ENCODE measurements at regions not wholly inside any gene's neighbourhood (a gene's known extent, or its start where the extent isn't known, plus 50 kb on each side); places are given as distances from the start of the nearest gene placed in this dataset.

DNA sequence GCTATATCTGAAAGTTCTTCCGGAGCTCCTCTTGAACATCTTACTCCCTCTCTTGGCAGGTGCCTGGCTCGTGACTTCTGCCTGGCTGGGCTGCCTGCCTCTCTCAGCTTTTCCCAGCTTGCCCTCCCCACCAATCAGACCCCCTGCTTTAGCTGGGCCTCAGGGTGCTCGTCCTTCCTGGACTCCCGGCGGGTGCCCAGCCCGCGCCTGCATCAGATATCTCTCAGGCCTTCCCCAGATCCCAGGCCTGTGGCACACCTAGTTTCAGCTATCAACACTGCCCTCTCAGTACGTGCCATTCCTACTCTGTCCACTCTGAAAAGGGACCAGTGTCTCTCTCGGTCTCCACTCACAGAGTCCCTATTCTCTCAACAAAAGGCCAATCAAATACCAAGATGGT is 96.5 kb upstream of the CLDN14 start:
- ChIA-PET RAD21 (ENCODE audit: low non-redundant PET in 1 of 2, low total read pairs in 2 of 2, uncharacterized antibody in 2 of 2, unreplicated experiment in 2 of 2) (no interaction called here), CTCF (no interaction called here), POLR2A (no interaction called here)
- H3K27me3 ChIP-seq (ENCODE audit: insufficient read depth, low read length): peaks cover 5% of the 10 kb centered on the region; the same call in 1 of the 2 replicates
- intact Hi-C loops (cut with micrococcal nuclease): no loop called here
- no peak overlapping the region for H3K4me2 ChIP-seq (ENCODE audit: low read length)
- H2AFZ ChIP-seq (ENCODE audit: low read depth, low read length, poor library complexity, severe bottlenecking): no peak overlapping the region
- no peaks in the 10 kb centered on the region for H3K4me1 ChIP-seq (ENCODE audit: control insufficient read depth in 1 of 2, insufficient read depth in 2 of 2, low read length in 2 of 2)
- no peaks in the 10 kb centered on the region for H3K36me3 ChIP-seq (ENCODE audit: control insufficient read depth in 1 of 2, insufficient read depth in 2 of 2, low read length in 2 of 2)
- ATAC-seq (no peak), DNase-seq (ENCODE audit: low read depth, low spot score) (no peak)
- no TSS peak for BruUV-seq (replicated peaks)
- TF ChIP-seq RAD21 (IDR thresholded peaks at IDR 0.05; ENCODE audit: low read depth): no peak
- TF ChIP-seq TCF7L2 (IDR thresholded peaks at IDR 0.05; ENCODE audit: borderline replicate concordance, extremely low read depth, insufficient read depth, insufficient read length): no peak
- TF ChIP-seq CEBPB (IDR thresholded peaks at IDR 0.05; ENCODE audit: low read depth): no peak
- TF ChIP-seq, protein P1, sequence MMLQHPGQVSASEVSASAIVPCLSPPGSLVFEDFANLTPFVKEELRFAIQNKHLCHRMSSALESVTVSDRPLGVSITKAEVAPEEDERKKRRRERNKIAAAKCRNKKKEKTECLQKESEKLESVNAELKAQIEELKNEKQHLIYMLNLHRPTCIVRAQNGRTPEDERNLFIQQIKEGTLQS (IDR thresholded peaks at IDR 0.05): no peak
- TF ChIP-seq JUND (IDR thresholded peaks at IDR 0.05): no peak
- H4K20me1 ChIP-seq (ENCODE audit: insufficient read depth): no peaks in the 10 kb centered on the region
- H3K9ac ChIP-seq (ENCODE audit: low read length): no peak overlapping the region
- no peaks in the 10 kb centered on the region for H3K9me2 ChIP-seq (ENCODE audit: insufficient read depth)
- H3K9me3 ChIP-seq (ENCODE audit: control insufficient read depth in 1 of 2, insufficient read depth in 1 of 2, low read depth in 1 of 2, low read length in 2 of 2): no peaks in the 10 kb centered on the region
- H3K4me3 ChIP-seq (replicated peaks in 1 of 2; ENCODE audit: low read depth in 1 of 2, low read length in 2 of 2): no peak overlapping the region
- no peaks in the 10 kb centered on the region for H3K79me2 ChIP-seq (ENCODE audit: insufficient read depth, low read length)
- H3K27ac ChIP-seq (ENCODE audit: low read depth, low read length): no peak overlapping the region

DNA sequence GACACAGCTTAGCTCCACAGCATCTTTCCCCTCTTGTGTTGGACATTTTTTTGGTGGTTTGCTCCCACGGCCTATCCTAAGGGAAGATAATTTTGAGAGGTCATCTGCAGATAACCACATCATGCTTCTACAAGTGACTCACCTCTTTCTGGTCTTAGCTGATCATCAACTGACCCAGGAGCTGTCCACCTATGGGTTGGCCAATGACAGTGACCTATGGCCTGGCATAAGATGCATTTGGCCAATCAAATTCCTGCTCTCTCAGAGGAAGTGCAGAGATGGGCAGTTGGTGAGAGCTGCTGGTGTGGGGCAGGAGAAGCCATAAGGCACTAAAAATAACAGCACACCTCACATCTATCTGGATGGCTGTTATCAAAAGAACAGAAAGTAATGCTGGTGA is 100.0 kb upstream of the CLDN14 start:
- Histone ChIP-seq H3K9me2 (ENCODE audit: insufficient read depth) (no peaks in the 10 kb centered on the region), H3K9me3 (ENCODE audit: control insufficient read depth in 1 of 2, insufficient read depth in 1 of 2, low read depth in 1 of 2, low read length in 2 of 2) (no peaks in the 10 kb centered on the region), H3K27ac (ENCODE audit: low read depth, low read length) (no peak overlapping the region), H3K27me3 (ENCODE audit: insufficient read depth, low read length) (no peaks in the 10 kb centered on the region), H3K9ac (ENCODE audit: low read length) (no peak overlapping the region), H3K4me1 (ENCODE audit: control insufficient read depth in 1 of 2, insufficient read depth in 2 of 2, low read length in 2 of 2) (no peaks in the 10 kb centered on the region), H3K4me3 (replicated peaks in 1 of 2; ENCODE audit: low read depth in 1 of 2, low read length in 2 of 2) (no peak overlapping the region), H3K79me2 (ENCODE audit: insufficient read depth, low read length) (no peaks in the 10 kb centered on the region), H3K36me3 (ENCODE audit: control insufficient read depth in 1 of 2, insufficient read depth in 2 of 2, low read length in 2 of 2) (no peaks in the 10 kb centered on the region), H2AFZ (ENCODE audit: low read depth, low read length, poor library complexity, severe bottlenecking) (no peak overlapping the region), H3K4me2 (ENCODE audit: low read length) (no peak overlapping the region), H4K20me1 (ENCODE audit: insufficient read depth) (no peaks in the 10 kb centered on the region)
- ChIA-PET CTCF (no interaction called here), POLR2A (no interaction called here), RAD21 (ENCODE audit: low non-redundant PET in 1 of 2, low total read pairs in 2 of 2, uncharacterized antibody in 2 of 2, unreplicated experiment in 2 of 2) (no interaction called here)
- DNase-seq (ENCODE audit: low read depth, low spot score) (no peak), ATAC-seq (no peak)
- intact Hi-C loops (cut with micrococcal nuclease): no loop called here
- TF ChIP-seq TCF7L2 (IDR thresholded peaks at IDR 0.05; ENCODE audit: borderline replicate concordance, extremely low read depth, insufficient read depth, insufficient read length): no peak
- no peak for TF ChIP-seq REST (IDR thresholded peaks at IDR 0.05; ENCODE audit: low read depth)
- TF ChIP-seq ELF1 (IDR thresholded peaks at IDR 0.05; ENCODE audit: borderline replicate concordance, low read depth): no peak
- TF ChIP-seq JUND (IDR thresholded peaks at IDR 0.05): no peak
- TF ChIP-seq RAD21 (IDR thresholded peaks at IDR 0.05; ENCODE audit: low read depth): no peak
- no peak for TF ChIP-seq YY1 (IDR thresholded peaks at IDR 0.05; ENCODE audit: extremely low read depth, insufficient replicate concordance, low read depth, low read length)
- no peak for TF ChIP-seq EZH2phosphoT487 (IDR thresholded peaks at IDR 0.05; ENCODE audit: borderline replicate concordance)
- TF ChIP-seq EZH2 (IDR thresholded peaks at IDR 0.05): no peak
- TF ChIP-seq, protein P1 (IDR thresholded peaks at IDR 0.05): no peak
- no peak for TF ChIP-seq ZFX (IDR thresholded peaks at IDR 0.05)
- TF ChIP-seq CTCF (IDR thresholded peaks at IDR 0.05 in 2 of 3, conservative IDR thresholded peaks at IDR 0.05 in 1 of 3; ENCODE audit: borderline replicate concordance in 1 of 3, insufficient read depth in 1 of 3, low read depth in 2 of 3, low read length in 2 of 3): no peak
- TF ChIP-seq SIN3A (IDR thresholded peaks at IDR 0.05; ENCODE audit: low read depth): no peak
- no peak for TF ChIP-seq POLR2AphosphoS5 (IDR thresholded peaks at IDR 0.05; ENCODE audit: low read depth, low read length)
- no TSS peak for BruUV-seq (replicated peaks)
